Body of pancreas (tissue), 4 donors: ENCODE measurements at regions not wholly inside any gene's neighbourhood (a gene's known extent, or its start where the extent isn't known, plus 50 kb on each side); places are given as distances from the start of the nearest gene placed in this dataset.

Experiments
- POLR2A ChIP-seq, 3 donors: fragments of 450-650 bp; IDR thresholded peaks; one replicate each; pipeline ENCODE4 v1.6.1; 2016; ENCODE audit warnings: antibody characterized with exemption in 3 of 3, mild to moderate bottlenecking in 2 of 3
- TF ChIP-seq, protein P1 (sequence below), 7 experiments: fragments of 450-650 bp in 4 of 7; fragments of 200-600 bp in 3 of 7; sonication (generic) in 3 of 7; IDR thresholded peaks; one replicate each; pipeline ENCODE4 v1.5.1; 2016 to 2019; ENCODE audit warnings: antibody characterized with exemption in 7 of 7

DNA sequence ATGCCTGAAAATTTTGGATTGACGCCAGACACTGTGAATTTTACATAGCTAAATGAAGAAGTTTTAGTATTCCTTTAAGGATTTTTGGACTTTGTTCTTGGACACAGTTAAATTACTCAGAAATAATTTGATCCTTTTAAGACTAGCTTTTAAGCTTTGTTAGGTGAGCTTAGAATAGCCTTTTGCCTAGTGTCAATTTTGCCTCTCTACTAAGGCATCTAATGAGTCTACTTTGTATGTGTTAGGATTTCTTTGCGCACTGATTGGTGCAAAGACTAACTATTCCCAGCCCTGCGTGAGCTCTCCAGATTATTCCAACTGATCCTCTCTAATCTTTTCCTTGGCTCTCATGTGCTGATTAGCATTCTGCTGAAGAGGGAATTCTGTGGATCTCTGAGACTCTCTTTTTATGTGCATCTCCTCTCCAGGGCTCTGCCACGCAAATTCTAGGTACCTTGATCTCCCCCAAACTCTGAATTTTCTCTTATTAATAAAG is 128.1 kb upstream of the BCL9 start:
- TF ChIP-seq, protein P1, sequence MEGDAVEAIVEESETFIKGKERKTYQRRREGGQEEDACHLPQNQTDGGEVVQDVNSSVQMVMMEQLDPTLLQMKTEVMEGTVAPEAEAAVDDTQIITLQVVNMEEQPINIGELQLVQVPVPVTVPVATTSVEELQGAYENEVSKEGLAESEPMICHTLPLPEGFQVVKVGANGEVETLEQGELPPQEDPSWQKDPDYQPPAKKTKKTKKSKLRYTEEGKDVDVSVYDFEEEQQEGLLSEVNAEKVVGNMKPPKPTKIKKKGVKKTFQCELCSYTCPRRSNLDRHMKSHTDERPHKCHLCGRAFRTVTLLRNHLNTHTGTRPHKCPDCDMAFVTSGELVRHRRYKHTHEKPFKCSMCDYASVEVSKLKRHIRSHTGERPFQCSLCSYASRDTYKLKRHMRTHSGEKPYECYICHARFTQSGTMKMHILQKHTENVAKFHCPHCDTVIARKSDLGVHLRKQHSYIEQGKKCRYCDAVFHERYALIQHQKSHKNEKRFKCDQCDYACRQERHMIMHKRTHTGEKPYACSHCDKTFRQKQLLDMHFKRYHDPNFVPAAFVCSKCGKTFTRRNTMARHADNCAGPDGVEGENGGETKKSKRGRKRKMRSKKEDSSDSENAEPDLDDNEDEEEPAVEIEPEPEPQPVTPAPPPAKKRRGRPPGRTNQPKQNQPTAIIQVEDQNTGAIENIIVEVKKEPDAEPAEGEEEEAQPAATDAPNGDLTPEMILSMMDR (IDR thresholded peaks at IDR 0.05), result no peak
- no peak for TF ChIP-seq POLR2A (IDR thresholded peaks at IDR 0.05)
